Activated CD8-positive, alpha-beta memory T cell treated with anti-CD3 and anti-CD28 coated beads, Interleukin-2, amount 50 U/mL, for 48 hours (primary cell): ENCODE measurements at regions not wholly inside any gene's neighbourhood (a gene's known extent, or its start where the extent isn't known, plus 50 kb on each side); places are given as distances from the start of the nearest gene placed in this dataset.
"Not testable (repeated sequence)": the region's sequence is repeated elsewhere in the genome, so short reads cannot be mapped to it uniquely, and the experiment has no call there.

Experiments used
- DNase-seq: peaks from one replicate; pipeline ENCODE4 v3.0.0-alpha.2; 2020

DNA sequence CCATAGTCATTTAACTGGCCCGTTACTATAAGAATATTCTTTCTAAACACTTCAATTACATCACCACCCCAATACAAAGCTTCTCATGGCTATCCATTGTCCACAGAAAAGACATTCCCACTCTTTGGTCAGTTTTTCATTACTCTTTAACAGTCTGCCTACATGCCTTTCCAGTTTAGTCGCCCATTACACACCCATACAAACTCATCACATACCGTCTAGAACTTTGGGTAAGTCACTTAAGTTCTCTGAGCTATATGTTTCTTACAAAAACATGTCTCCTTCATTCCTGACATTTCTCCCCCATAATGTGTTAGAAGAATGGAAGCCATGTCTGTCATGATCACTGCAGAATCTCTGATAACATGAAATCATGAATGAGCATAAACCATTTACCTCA, 108.2 kb upstream of the STK17B start:
- DNase-seq: no peak

DNA sequence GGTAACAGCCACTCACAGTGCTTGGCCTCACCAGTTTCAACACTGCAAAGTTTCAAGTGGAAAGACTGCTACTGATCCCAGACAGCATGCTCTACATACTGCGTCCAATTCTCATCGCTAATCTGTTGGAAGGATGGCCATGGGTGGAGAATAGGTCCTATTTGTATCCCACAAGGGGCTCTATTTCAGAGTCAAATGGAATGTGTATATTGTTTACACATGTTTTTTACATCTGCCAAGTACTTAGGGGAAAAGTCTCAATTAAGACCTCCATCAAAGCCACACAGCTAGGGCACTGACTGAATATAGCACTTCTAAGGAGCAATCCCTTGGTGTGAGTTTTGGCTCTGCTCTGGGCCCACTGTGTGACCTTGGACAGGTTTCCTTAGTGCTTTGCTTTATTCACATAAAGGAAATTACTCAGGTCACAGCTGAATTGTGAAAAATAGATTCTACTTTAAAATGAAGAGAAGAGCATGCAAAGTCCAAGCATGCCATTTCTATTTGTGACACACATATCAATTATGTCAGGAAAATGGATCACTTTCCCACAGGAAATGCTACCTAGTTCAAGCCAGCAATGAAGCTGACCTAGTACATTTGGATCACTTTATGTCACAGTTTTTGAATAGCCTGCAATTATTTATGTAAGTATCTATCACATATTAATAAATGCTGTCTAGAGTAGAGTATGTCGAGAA, 112.9 kb upstream of the STK17B start:
- no peak for DNase-seq

DNA sequence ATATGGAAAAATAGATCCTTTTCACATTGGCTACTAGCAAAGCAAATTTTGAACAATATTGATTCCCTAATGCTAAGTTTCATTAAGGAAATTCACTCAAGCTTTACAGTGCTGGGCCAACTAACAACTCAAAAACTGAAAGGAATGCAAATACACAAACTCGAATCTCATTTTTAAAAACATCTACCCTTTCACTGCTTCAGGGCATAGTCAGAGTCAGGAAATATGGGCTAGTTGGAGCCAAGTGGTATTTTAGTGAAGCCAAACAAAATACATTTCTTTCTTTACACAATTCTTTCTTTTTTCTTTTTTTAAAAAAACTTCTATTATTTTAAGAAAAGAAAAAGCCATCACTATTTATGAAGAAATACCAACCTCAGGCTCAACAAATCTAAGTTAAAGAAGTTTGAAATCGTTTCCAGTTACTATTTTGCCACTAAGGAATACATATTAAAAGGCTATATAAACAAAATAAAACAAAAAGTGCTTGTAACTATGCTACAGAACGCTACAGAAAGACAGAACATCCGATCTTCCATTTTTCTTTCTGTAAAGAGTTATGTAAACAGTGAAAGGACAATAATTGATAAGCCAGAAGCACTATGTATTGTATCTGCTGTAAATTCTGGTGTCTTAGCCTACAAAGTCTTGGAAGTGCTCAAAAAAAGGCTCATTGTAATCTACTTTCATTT, 113.6 kb upstream of the STK17B start:
- DNase-seq: no peak

- DNase-seq: no peak
Measured at GRCh38 chr2:196286821-196287220, 115.4 kb upstream of the STK17B start.

DNA sequence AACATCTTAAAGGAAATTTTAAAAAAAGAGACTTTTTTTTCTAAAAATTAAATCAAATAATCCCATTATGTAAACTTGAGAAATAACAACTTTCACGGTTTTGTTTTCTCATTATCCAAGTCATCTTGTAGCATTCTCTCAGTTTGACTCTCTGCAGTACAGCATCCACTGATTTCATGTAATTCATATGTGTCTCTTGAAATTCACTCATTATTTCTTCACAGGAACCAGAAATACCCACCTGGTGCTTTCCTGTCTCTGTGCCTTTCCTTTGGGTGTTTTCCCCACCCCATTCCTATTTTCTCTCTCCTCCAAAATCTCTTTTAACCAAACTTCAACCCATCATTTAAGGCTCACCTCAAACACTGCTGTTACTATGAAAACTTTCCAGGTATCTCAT, 116.1 kb upstream of the STK17B start:
- no peak for DNase-seq

DNA sequence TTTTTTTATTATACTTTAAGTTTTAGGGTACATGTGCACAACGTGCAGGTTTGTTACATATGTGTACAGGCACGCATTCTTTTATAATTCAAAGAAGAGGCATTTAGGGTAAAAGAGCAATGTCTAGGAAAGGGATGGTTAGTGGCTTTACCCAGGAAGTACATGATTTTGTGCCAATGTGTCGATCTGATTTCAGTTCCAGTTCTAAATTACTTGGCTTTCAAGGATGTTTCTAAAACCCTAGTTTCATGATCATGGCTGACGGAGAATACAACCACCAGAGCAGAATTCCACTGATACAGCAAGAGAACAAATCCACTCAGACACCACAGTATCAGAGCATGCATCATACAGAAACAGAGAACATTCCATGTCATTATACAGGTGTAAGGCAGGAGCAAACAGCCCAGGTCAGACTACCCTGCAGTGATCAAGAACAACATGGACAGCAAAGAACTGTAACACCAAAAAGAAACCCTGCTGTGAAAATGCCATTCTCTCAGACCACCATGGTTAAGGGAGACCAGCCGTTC, 116.7 kb upstream of the STK17B start:
- DNase-seq: no peak

GRCh38 chr2:196289000-196289399, 117.6 kb upstream of the STK17B start:
- no peak for DNase-seq

- no peak for DNase-seq
Measured at GRCh38 chr2:196290136-196290535, 118.8 kb upstream of the STK17B start.

GRCh38 chr2:196290569-196290968, 119.2 kb upstream of the STK17B start:
- no peak for DNase-seq

GRCh38 chr2:196291426-196291825, 120.0 kb upstream of the STK17B start:
- DNase-seq: no peak

DNA sequence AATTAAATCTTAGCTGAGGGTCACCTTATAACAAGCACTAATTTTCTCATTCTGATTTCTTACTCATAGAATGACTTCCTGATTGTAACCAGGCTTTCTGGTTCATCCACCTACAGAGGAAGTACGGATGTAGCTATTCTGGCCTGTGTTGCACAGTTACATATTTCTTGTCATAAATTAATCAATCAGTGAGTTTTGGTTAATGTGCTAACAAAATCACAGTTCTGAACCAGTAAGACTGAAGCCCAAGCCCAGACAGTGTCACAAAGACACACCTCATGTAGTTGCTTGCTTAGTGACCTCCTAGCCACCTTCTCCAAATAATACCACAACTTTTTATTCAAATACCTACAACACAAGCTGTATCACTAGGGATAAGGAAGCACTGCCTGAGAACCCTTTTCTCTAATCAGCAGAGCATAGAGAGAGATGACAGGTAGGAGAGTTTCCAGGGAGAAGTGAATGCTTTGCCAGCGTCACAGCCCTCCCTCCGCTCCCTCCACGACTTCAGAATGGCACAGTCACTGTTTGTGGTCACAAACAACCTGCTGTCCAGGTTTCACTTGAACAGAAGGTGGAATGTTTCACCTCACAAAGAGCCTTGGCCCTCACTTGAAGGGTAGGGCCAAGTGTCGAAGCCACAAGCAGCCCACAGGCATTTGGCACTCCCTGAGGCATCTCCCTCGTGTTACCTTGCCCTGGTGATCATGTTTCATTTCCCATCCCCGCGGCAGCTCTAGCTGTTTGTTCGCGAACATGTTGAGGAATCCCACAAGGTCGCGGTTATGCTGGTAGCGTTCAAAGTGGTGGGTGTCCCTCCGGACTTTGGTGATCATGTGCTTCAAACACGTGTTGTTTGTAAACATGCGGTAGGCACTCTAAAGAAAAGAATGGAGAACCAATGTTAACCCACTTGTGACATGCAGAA, 120.8 kb upstream of the STK17B start:
- no peak for DNase-seq

DNA sequence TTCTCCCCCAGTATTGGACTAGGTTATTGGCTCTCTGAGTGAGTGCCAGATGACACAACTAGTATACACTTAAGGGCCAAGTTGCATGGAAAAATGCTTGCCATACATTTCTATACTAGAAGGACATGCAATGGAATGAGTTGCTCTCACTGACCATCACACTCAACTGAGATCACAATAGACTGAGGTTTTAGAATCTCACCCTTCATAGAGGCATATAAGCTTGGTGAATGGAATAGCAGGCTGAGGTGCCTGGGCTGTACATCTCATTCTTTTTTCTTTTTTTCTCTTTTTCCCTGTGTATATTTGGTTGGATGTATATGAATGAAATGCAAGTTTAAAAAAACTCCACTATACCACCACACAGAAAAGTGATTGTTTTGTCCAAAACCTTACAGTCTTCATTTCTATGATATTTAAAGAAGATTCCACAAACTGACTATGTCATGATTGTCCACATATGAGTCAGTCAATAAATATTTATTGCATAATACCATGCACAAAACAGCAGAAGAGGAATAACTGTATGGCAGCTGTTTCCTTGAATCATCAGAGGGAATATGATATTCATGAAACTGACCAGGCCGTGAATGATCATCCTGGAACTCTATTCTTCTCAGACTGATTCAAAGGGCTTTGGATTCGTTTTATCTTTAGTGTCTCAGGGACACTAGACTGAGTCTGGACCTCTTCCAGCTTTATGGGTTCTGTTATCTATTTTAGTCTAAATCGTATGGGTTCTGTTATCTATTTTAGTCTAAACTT, 122.6 kb upstream of the STK17B start:
- DNase-seq: no peak

GRCh38 chr2:196294516-196294909, 123.1 kb upstream of the STK17B start:
- DNase-seq: no peak

- DNase-seq: no peak
Measured at GRCh38 chr2:196295005-196295404, 123.6 kb upstream of the STK17B start.

DNA sequence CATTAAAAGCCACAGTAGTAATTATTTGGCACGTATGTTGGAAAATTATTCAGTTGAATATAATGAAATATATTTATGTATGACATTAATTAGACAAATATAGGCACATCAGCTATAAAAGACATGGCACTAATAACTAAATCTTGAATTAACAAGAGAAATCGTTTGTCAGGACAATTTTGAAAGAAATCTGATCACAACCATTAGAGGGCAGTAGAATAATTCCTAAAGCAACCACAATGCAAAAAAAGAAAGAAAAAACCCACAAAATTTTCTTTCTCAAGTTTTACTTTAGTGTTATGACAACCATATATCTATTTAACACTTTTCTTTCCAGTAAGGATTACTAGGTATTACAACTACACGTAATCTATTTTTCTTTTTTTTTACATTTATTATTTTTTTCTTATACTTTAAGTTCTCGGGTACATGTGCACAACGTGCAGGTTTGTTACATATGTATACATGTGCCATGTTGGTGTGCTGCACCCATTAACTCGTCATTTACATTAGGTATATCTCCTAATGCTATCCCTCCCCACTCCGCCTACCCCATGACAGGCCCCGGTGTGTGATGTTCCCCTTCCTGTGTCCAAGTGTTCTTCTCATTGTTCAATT, 126.8 kb upstream of the STK17B start:
- not testable (repeated sequence) for DNase-seq

GRCh38 chr2:196307775-196308305, 136.5 kb upstream of the STK17B start:
- DNase-seq: no peak

DNA sequence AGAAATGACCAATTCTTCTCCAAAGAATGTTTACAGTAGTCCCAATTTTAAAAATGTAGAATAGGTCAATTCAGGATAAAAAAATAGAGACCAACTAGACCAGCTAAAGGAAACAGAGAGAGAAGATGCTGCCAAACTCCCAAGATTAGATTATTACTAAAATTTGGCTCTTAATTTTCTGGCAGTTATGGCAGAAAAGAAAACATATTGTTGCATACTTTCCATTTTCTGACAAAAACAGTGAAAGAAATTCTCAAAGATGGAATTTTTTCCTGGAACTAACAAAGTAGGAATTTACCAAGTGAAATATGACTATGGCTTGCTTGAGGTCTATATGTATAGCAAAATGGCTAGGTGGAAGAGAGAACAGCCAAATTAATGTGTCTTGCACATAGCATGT, 138.3 kb upstream of the STK17B start:
- no peak for DNase-seq

DNA sequence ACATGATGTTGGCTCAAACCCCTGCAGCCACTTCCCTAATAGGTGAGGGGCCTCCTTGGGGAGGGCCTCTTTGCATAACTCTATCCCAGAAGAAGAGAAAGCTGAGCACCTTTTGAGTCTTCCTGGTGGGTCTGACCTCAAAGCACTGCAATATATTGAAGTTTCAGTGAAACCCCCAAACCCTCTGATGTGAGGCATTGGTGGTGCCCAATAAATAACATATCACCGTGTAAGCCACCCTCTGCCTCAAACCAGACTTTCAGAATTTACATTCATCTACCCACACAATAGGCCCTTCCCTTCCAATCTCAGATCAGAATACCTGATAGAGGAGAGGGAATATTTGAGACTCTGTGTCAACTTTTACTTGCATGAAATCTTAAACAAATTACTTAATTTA, 142.8 kb upstream of the STK17B start:
- no peak for DNase-seq

DNA sequence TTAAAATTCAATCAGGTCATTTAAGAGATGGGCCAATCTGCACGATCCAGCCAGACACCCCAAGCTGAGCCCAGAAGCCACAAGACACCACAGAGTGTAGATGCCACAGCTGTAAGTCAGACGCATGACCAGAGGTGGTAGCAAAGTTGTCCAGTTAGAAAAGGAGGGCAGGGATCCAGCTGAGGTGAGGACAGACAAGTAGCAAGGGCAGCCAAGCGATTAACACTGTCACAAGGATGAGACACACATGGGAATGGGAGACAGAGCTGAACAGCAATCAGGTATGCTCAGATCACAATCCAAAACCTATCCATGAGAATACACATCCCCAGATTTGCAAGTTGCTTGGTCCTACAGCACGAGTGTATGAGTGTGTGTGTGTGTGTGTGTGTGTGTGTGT, 143.4 kb upstream of the STK17B start:
- no peak for DNase-seq

GRCh38 chr2:196315388-196316049, 144.1 kb upstream of the STK17B start:
- no peak for DNase-seq

DNA sequence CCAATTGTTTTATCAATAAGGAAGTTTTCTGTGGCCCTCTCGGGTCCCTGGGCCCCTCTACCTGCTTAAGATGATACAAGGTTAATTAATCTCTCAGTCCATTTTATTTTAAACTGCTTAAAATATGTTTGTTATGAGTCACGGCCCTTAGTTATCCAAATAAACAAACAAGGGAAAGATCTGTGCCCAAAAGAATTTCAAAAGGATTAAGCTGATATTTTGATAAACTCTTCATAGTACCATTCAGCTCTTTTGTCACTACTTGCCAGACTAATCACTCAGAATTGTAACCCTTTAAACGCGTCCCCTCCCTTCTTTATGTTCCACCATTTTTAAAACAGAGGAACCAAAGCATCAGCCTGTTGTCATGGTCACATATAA, 144.7 kb upstream of the STK17B start:
- DNase-seq: no peak
